AML-193 (cell line): ENCODE measurements at regions not wholly inside any gene's neighbourhood (a gene's known extent, or its start where the extent isn't known, plus 50 kb on each side); places are given as distances from the start of the nearest gene placed in this dataset.

Experiments used
- DNase-seq, 2 experiments: peaks; one replicate each; lab custom pipeline; 2025; lab: John Stamatoyannopoulos, UW

DNA sequence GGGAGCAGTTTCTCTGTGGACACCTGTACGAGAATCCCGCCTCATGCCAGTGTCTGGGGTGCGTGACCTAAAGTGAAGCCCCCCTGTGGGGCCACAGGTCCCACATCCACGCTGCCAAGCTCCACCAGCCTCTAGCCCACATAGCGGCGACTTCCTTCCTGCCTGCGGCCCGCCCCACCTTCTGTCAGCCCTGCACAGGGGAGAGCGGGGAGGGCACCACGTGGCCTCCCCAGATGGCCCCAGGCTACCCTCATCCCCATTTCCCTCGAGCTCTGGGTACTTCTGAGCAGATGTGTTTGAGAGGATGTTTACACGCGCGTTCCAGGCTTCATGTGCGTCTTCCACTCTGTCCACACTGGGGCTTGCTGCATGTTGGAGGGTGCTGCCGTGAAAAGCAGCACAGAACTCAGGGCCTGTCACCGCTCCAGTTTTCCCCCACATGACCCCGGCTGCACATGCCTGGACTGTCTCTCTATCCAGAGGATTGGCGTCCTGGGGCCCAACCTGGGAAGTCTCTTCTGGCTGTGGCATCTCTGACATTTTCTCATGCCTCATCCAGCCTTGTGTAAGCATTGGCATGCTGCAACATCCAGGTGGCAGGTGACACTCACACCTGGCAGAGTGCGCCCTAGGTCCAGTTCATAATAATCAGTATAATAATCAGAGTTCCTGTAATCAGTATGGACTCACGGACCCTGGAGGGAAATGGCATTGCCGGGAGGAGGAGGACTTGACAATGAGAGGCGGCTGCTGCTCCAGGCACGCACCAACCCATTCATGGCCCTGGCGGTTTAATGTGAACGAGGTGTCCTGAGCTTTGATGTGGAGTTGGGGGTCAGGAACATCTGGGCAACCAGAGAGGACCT is 146.3 kb upstream of the TWIST2 start:
- no peak for DNase-seq

DNA sequence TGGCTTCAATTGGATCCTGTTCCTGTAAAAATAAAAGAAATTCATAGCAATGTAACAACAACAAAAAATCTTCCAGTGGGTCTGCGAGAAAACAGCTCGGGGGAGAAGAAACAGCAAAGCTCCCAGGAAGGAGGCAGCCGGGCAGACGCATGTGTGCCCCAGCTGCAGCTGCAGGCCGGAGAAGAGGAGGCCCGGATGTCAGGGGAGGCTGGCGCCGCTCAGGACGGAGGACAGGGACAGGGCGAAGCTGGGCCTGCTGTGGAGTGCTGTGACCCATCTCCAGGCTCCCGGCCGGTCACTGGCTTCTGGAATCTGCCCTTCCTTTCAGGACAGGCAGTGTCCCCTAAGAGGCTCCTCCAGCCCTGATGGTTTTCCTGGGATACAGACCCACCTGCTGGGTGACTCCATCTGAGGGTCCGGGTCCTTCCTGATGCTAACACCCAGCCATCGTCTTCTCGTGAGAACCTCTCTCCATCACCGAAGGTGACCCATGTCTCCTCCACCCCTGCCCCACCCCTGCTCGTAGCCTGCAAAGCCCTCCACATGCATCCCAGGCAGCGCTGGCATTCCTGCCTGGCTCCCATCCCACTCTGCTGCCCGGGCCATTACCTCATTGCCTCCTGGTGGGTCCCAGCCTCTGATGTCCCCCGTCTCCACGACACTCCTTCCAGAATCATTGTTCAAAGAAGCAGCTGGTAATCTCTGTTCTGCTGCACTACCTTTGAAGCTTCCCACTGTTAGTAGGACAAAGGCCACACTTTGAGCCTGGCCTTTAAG is 145.4 kb upstream of the TWIST2 start:
- DNase-seq: no peak

- no peak for DNase-seq
These were observed 144.9 kb upstream of the TWIST2 start for GRCh38 chr2:238703053-238703415.

- DNase-seq: no peak
These were observed 144.4 kb upstream of the TWIST2 start for GRCh38 chr2:238703436-238703835.

DNA sequence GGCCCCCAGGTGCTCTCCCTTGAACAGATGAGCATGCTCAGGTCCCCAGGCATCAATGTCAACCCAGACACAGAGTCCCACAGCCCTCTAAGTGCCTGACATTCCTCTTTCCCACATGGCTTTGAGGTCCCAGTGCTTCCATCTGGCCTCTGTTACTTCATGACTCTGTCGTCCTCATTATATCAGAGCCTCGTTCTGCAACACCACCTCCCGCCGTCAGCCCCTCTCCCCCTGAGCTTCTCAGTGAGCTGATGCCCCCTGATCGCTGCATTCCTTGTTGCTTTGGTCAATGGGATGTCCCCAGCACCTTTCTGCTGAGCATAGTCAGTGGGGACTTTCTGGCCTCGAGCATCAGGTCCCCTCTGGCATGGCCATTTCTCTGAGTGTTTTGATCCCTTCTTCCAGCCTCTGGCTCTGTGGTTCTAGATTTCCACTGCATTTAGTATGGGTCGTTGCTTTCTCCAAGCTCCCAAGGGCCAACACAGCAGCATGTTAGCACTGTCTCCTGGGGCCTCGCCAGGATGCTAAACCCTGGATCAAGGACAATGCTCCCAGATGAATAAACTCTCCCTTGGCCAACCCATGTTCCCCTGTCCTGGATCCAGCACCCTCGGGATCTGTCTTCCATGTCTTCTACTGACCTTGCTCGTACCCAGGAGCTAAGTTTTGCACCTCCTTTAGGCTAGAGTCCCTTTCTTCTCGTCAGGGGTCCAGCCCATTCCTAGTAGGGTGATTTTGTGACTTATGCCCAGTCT is 143.2 kb upstream of the TWIST2 start:
- DNase-seq: no peak

- DNase-seq: no peak
These were observed 141.7 kb upstream of the TWIST2 start for GRCh38 chr2:238706163-238706562.

- no peak for DNase-seq
These were observed 141.2 kb upstream of the TWIST2 start for GRCh38 chr2:238706673-238707072.

GRCh38 chr2:238709325-238710025 is 138.4 kb upstream of the TWIST2 start:
- DNase-seq: no peak

GRCh38 chr2:238710032-238710735 is 137.7 kb upstream of the TWIST2 start:
- DNase-seq: no peak

GRCh38 chr2:238710787-238711186 is 137.1 kb upstream of the TWIST2 start:
- DNase-seq: no peak

- DNase-seq: no peak
These were observed 136.5 kb upstream of the TWIST2 start for GRCh38 chr2:238711346-238711745.

- no peak for DNase-seq
These were observed 135.9 kb upstream of the TWIST2 start for GRCh38 chr2:238712011-238712410.

GRCh38 chr2:238713198-238713826 is 134.6 kb upstream of the TWIST2 start:
- DNase-seq: no peak

- no peak for DNase-seq
These were observed 133.8 kb upstream of the TWIST2 start for GRCh38 chr2:238714038-238714528.

DNA sequence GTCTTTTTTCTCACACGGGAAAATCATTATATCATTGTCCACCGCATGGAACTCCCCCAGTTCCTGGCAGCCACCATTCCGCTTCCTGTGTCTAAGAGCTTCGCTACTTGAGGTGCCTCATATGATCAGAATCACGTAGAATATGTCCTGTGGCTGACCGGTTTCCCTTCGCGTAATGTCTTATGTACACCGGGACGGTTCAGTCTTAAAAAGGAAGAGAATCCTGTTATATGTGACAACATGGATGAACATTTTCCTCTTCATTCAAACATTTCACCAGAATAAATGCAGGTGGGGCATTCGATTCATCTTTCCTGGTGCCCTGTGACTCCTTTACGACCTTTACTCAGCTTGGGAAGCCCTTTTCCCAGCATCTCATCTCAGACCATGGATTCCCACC is 131.7 kb upstream of the TWIST2 start:
- DNase-seq: no peak

DNA sequence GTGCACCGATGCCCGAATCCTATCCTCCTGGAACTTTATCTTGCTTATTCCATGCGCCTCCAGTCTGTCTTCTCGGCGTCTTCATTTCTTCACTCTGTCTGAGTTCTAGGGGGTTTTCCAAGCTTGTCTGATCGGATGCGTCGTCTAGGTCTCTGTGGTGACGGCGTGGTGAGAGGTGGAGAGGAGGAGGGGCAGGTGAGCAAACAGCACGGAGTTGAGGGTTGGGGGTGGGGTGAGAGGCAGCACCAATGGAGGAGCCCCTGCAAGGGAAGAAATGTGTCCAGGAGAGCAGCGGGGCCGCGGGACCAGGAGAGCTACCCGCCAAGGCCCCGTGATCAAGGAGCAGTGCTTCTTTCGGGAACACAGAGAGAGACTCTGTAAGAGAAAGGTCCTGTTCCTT is 131.3 kb upstream of the TWIST2 start:
- DNase-seq: no peak

- no peak for DNase-seq
These were observed 130.8 kb upstream of the TWIST2 start for GRCh38 chr2:238717084-238717483.

DNA sequence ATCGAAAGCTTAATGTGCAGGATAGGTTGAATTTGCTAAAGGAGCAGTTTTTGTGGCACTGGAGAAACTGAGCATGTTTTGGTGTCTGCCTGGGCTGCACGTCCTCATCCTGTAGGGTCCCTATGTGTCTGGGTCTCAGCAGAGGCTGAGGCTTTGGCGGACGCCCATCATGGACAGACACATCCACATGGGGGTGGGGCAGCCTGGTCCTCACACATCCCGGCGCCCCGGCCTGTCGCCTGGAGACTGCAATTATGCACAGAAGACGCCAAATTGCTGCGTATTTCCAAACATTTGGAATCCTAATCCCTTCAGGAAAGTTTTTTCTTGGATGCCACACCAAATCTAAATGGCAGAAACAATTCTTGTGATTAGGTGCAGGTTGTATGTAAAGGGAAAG is 128.2 kb upstream of the TWIST2 start:
- no peak for DNase-seq

- peak; percentile 15 to 39 for DNase-seq
These were observed 127.6 kb upstream of the TWIST2 start for GRCh38 chr2:238720232-238720672.

DNA sequence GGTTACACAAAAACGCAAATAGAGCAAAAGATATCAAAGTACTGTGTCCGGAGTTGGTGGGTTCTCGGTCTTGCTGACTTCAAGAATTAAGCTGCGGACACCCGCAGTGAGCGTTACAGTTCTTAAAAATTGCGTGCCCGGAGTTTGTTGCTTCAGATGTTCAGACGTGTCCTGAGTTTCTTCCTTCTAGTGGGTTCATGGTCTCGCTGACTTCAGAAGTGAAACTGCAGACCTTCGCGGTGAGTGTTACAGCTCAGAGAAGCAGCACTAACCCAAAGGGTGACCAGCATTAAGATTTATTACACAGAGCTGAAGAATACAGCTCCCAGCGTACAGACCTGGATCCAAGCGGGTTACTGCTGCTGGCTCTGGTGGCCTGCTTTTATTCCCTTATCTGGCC is 125.7 kb upstream of the TWIST2 start:
- DNase-seq: no peak

GRCh38 chr2:238722883-238723282 is 125.0 kb upstream of the TWIST2 start:
- DNase-seq: no peak
